Tibial nerve (tissue), 4 donors: ENCODE measurements at regions not wholly inside any gene's neighbourhood (a gene's known extent, or its start where the extent isn't known, plus 50 kb on each side); places are given as distances from the start of the nearest gene placed in this dataset.

ENCODE experiments used
- DNase-seq, 2 donors: peaks; one replicate each; pipeline ENCODE4 v3.0.0-alpha.2; 2019; ENCODE audit warnings: low spot score in 2 of 2
- H3K27ac ChIP-seq, 4 donors: fragments of 200-600 bp; sonication (generic) in 3 of 4; one replicate each; pipeline ENCODE4 v1.5.1; 2017 to 2019; ENCODE audit warnings: mild to moderate bottlenecking in 1 of 4
- H3K27me3 ChIP-seq, 2 donors: fragments of 200-600 bp; sonication (generic) in 1 of 2; one replicate each; pipeline versions ENCODE4 v1.5.1 to v1.6.0; 2017 to 2019
- H3K36me3 ChIP-seq, 3 donors: fragments of 200-600 bp; sonication (generic); one replicate each; pipeline ENCODE4 v1.5.1; 2018 to 2019
- H3K4me1 ChIP-seq, 4 donors: fragments of 200-600 bp; sonication (generic) in 3 of 4; one replicate each; pipeline ENCODE4 v1.5.1; 2017 to 2019
- H3K4me3 ChIP-seq, 4 donors: fragments of 200-600 bp; sonication (generic) in 3 of 4; one replicate each; pipeline ENCODE4 v1.5.1; 2017 to 2019; ENCODE audit warnings: mild to moderate bottlenecking in 1 of 4, moderate library complexity in 1 of 4
- H3K9me3 ChIP-seq, 4 donors: fragments of 200-600 bp; sonication (generic) in 3 of 4; one replicate each; pipeline ENCODE4 v1.5.1; 2017 to 2019
- CTCF ChIP-seq, 5 experiments: fragments of 200-600 bp in 3 of 5; fragments of 450-650 bp in 2 of 5; sonication (generic) in 3 of 5; IDR thresholded peaks; one replicate each; pipeline ENCODE4 v1.5.1; 2016 to 2019; ENCODE audit warnings: antibody characterized with exemption in 5 of 5, mild to moderate bottlenecking in 3 of 5, moderate library complexity in 2 of 5
- EP300 ChIP-seq, 2 donors: sonication (generic); formaldehyde crosslinking; IDR thresholded peaks; one replicate each; pipeline ENCODE4 v1.6.1; 2017; ENCODE audit warnings: antibody characterized with exemption in 2 of 2, mild to moderate bottlenecking in 1 of 2
- POLR2A ChIP-seq, 2 donors: fragments of 450-650 bp; IDR thresholded peaks; one replicate each; pipeline ENCODE4 v1.6.1; 2017; ENCODE audit warnings: antibody characterized with exemption in 2 of 2, mild to moderate bottlenecking in 2 of 2, moderate library complexity in 2 of 2
- WGBS, 2 donors: methylation state at CpG; one replicate each; pipeline ENCODE4 v1.1.5; 2018; 5-methylcytosine and 5-hydroxymethylcytosine counted together

GRCh38 chr11:15390857-15391256 lies 276.1 kb downstream of the INSC start:
- H3K4me1 ChIP-seq: no peaks in the 10 kb centered on the region
- no peak for TF ChIP-seq CTCF (IDR thresholded peaks at IDR 0.05)
- TF ChIP-seq EP300 (IDR thresholded peaks at IDR 0.05): no peak
- TF ChIP-seq POLR2A (IDR thresholded peaks at IDR 0.05): no peak
- no peak for DNase-seq
- H3K4me3 ChIP-seq: no peak overlapping the region
- H3K36me3 ChIP-seq: no peaks in the 10 kb centered on the region
- 64 to 76% methylated on average over 1 of the region's 1 CpG for WGBS, 2 donors
- H3K9me3 ChIP-seq: peaks cover 0 to 17% (median 7%) of the 10 kb centered on the region in 4 donors
- H3K27me3 ChIP-seq: no peaks in the 10 kb centered on the region
- no peak overlapping the region for H3K27ac ChIP-seq

DNA sequence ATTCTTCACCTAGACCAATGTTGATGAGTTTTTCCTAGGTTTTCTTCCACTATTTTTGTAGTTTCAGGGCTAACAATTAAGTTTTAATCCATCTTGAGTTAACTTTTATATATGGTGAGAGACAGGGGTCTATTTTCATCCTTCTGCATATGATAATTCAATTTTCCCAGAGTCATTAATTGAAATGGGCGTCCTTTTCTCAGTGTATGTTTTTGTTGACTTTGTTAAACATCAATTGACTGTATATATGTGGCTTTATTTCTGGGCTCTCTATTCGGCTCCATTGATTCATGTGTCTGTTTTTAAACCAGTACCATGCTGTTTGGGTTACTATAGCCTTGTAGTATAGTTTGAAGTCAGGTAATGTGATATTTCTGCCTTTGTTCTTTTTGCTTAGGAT lies 282.1 kb downstream of the INSC start:
- Histone ChIP-seq H3K4me3 (no peak overlapping the region), H3K36me3 (no peaks in the 10 kb centered on the region), H3K4me1 (no peaks in the 10 kb centered on the region), H3K27ac (no peak overlapping the region), H3K9me3 (peaks cover 0 to 35% (median 17%) of the 10 kb centered on the region in 4 donors), H3K27me3 (no peaks in the 10 kb centered on the region)
- 84 to 91% methylated on average over 2 of the region's 2 CpGs for WGBS, 2 donors
- no peak for TF ChIP-seq EP300 (IDR thresholded peaks at IDR 0.05)
- TF ChIP-seq POLR2A (IDR thresholded peaks at IDR 0.05): no peak
- TF ChIP-seq CTCF (IDR thresholded peaks at IDR 0.05): no peak
- no peak for DNase-seq

DNA sequence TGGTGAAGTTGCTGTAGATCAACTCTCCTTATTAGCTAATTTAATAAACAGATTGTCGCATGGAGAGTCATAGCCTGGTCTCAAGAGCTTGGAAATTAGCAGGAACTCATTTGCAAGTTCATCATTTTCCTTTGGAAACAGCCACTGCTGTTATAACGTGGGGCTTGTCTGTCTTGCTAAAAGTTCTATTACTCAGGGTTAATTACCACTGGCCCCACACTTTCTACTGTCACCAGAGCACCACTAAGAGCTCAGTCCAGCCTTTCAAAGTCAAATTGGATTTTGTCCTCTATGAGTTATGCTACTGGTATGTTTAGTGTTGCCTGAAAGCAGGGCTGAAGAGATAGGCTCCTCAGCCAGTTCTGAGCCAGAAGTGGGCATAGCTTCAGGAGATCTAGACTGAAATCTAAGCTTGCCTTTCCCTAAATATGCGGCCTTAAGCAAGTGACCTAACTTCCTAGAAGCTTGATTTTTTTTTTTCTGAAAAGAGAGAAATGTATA lies 292.2 kb downstream of the INSC start:
- Histone ChIP-seq H3K36me3 (no peaks in the 10 kb centered on the region), H3K27me3 (no peaks in the 10 kb centered on the region), H3K9me3 (peaks cover 0 to 13% (median 0%) of the 10 kb centered on the region in 4 donors), H3K4me3 (no peak overlapping the region), H3K27ac (no peak overlapping the region), H3K4me1 (no peaks in the 10 kb centered on the region)
- TF ChIP-seq CTCF (IDR thresholded peaks at IDR 0.05) (no peak), EP300 (IDR thresholded peaks at IDR 0.05) (no peak), POLR2A (IDR thresholded peaks at IDR 0.05) (no peak)
- 65 to 77% methylated on average over 3 of the region's 3 CpGs for WGBS, 2 donors
- DNase-seq: no peak

DNA sequence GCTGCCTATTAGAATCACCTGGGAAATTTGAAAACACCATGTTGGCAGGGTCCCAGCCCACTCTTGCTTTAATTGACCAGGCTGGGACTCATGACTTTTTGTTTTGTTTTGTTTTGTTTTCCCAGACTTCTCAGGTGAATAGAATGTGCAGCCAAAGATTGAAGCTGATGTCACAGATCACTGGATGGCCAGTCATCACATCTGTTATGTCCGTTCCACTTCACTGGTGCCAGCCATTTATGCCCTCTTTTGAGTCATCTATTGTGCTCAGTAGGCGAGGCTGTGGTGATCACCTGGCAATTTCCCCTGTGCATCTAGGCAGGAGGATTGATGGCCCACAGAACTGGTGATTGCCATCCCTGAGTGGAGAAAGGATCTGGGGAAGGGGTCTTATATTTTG lies 297.3 kb downstream of the INSC start:
- WGBS, 2 donors: 92 to 98% methylated on average over 2 of the region's 2 CpGs
- H3K36me3 ChIP-seq: no peaks in the 10 kb centered on the region
- no peaks in the 10 kb centered on the region for H3K4me1 ChIP-seq
- no peak for TF ChIP-seq CTCF (IDR thresholded peaks at IDR 0.05)
- no peak for TF ChIP-seq POLR2A (IDR thresholded peaks at IDR 0.05)
- no peak for TF ChIP-seq EP300 (IDR thresholded peaks at IDR 0.05)
- no peaks in the 10 kb centered on the region for H3K9me3 ChIP-seq
- H3K27me3 ChIP-seq: no peaks in the 10 kb centered on the region
- no peak for DNase-seq
- H3K27ac ChIP-seq: no peak overlapping the region
- H3K4me3 ChIP-seq: no peak overlapping the region

GRCh38 chr11:15418921-15419320 lies 304.2 kb downstream of the INSC start:
- 59 to 61% methylated on average over 3 of the region's 3 CpGs for WGBS, 2 donors
- Histone ChIP-seq H3K36me3 (no peaks in the 10 kb centered on the region), H3K4me3 (no peak overlapping the region), H3K27me3 (no peaks in the 10 kb centered on the region), H3K9me3 (no peaks in the 10 kb centered on the region), H3K27ac (no peak overlapping the region), H3K4me1 (no peaks in the 10 kb centered on the region)
- no peak for DNase-seq
- TF ChIP-seq POLR2A (IDR thresholded peaks at IDR 0.05): no peak
- TF ChIP-seq EP300 (IDR thresholded peaks at IDR 0.05): no peak
- TF ChIP-seq CTCF (IDR thresholded peaks at IDR 0.05): no peak
